ENCODE measurements at regions not wholly inside any gene's neighbourhood (a gene's known extent, or its start where the extent isn't known, plus 50 kb on each side); places are given as distances from the start of the nearest gene placed in this dataset.
"Not testable (repeated sequence)": the region's sequence is repeated elsewhere in the genome, so short reads cannot be mapped to it uniquely, and the experiment has no call there.

DNA sequence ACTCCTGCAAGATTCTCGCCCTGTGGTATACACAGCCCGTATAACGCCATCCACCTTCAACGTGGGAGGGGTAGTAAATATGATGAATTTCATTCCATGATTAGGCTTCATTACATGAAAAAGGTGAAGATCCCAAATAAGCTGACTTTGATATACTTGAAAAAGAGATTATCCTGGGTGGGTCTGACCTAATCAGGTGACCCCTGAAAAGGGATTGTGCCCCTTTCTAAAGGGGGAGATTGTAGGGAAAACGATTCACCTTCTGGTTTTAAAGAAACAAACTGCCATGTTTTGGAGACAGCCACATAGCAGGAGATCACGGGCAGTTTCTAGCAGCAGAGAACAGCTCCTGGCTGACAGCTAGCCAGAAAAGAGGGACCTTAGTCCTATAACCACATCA is 155.1 kb upstream of the SMLR1 start:
- no peak for DNase-seq (ENCODE audit: low read depth, low spot score)

DNA sequence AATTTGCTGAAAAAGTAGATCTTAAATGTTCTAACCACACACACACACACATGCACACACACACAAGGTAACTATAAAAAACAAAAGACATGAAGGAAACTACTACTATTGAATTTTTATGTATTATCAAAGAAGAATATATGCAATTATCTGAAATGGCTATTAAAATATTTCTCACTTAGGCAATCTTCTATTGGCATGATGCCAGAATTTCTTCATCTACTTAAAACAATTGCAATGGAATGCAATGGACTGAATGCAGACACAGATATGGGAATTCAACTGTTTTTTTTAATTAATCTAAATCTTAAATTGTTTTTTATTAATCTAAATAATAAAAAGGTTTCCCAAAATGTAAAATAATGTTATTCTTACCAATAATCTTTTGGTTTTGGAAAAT is 152.6 kb upstream of the SMLR1 start:
- DNase-seq (ENCODE audit: low read depth, low spot score) = no peak

DNA sequence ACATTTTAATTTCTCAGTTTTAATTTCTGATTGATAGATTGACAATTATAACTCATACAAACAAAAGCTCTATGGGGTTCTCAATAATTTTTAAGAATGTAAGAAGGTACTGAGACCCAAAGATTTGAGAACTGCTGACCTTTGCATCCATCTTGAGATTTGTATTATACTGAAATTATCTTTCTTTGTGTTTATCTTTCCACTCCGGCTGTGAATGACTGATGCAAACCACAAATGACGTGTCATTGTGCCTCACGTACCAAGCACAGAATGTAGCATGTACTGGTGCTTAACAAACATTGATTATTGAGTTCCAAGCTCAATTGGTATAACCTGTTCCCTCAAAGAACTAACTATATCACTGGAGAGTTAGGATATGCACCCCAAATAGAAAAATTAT is 152.1 kb upstream of the SMLR1 start:
- peak; percentile 34 for DNase-seq (ENCODE audit: low read depth, low spot score)

DNA sequence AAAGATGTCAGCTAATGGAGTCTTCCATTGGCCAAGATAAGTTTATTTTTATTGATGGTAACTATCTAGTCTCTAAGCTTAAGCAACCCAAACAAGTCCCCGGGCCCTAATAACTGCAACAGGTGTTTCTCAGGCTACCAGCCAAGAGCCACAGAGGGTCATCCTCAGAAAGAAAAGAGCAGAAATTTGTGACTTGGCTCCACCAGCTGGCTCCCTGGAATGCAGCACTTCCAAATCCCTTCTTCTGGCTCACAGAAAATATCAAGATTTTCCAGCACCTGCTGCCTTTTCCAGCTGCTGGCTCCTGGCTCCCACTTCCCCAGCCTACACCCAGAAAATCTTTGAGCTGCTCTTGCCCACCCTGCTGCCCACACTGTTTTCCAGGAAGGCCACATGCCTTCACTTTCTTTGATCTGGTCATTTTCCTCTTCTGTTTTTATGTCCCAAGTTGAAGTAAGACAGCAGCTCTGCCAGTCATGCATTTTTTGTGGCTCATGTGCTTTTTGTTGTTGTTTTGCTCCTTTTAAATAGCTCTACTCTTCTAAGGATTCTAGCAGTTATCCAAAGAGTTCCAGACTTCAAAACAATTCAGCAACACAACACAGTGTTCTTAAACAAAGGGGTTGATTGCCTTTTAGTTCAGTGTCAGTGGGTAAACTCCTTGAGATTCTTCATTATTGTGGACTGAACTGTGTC is 151.0 kb upstream of the SMLR1 start:
- no peak for DNase-seq (ENCODE audit: low read depth, low spot score)

DNA sequence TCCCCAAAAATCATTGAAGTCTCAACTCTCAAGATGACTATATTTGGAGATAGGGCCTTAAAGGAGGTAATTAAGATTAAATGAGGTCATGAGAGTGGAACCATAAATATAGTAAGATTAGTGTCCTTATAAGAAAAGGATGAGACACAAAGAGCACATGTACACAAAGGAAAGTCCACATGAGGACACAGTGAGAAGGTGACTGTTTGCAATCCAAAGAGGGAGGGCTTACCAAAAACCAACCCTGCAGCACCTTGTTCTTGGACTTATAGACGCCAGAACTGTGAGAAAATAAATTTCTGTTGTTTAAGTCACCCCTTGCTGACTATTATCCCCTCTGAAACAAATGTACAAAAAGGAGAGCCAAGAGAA is 150.4 kb upstream of the SMLR1 start:
- no peak for DNase-seq (ENCODE audit: low read depth, low spot score)

DNA sequence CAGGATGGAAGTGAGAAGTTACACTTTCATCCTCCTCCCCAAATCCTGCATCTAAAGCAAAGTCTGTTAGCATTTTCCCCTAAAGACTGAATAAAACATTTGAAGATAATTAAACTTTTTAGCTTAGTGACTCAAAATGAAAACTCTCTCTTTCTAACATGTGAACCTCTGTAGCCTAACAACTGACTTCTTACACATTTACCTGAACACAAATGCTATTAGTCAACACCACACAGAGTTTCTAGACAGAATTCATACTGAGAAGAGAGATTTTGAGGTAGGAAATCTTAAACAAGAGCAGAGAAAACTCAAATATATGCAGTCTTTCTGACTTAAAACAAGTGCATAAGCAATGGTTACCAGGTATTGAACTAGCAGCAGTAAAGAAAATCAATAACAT is 149.9 kb upstream of the SMLR1 start:
- DNase-seq (ENCODE audit: low read depth, low spot score) = no peak

DNA sequence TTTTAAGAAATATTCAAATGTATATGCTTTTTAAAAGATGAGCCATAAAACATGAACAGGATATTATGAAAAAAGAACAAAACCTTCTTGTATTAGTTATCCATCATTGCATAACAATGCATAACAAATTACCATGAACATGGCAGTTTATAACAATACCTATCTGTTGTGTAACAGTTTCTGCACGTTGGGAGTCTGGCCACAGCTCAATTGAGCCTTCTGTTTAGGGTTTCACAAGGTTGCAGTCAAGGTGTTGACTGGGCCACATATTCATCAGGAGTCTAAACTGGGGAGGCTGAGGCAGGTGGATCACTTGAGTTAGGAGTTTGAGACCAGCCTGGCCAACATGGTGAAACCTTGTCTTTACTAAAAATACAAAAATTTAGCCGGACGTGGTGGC is 149.4 kb upstream of the SMLR1 start:
- no peak for DNase-seq (ENCODE audit: low read depth, low spot score)

DNA sequence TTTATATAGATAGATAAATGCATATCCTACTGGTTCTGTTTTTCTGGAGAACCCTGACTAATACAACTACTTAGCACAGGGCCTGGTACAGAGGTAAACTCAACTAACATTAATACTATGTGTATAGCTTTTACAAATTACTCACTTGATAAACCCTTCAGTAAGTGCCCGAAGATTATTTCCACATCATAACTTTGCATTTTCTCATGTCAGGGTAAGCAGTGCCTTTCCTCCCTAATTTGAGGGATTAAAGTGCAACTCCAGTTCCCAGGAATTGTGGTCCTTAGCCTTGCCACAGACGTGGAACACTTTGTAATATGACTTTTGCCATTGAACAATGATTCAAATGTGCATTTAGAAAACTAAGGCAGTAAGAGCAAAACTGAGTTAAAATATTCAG is 147.5 kb upstream of the SMLR1 start:
- DNase-seq (ENCODE audit: low read depth, low spot score) = no peak

DNA sequence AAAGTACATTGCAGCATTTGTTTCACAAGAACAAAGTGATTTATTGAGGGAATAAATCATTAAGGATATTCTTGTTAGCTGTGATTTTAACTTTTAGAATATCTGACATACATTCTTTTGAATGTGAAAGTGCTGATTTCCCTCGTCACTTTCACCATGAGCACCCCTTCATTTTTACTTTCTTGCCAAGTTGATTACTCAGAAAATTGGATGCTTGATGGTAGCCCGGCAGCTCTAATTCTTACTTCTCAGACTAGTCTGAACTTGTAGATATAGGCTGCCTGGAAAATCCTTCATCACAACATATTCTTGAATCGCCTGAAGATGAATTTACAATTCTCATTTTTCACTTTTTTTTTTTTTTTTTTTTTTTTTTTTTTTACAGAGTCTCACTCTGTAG is 147.1 kb upstream of the SMLR1 start:
- DNase-seq (ENCODE audit: low read depth, low spot score) = no peak

DNA sequence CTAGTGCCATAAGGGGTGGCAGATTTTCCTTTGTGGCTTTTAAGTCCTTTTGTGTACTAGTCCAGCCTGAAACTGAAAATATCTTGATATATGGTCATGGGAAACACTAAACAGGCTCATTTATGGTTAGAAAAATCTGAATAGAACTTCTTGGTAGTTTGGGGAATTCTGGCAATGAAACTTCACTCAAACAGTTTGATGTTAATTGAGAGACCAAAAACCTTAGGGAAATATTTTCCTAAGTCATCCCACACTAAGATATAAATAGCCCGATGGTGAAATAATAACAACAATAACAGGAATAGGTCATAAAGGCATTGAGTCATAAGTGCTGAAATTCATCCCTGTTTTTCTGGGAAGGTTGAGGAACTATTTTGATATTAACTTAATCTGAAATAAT is 146.2 kb upstream of the SMLR1 start:
- peak; percentile 50 for DNase-seq (ENCODE audit: low read depth, low spot score)

DNA sequence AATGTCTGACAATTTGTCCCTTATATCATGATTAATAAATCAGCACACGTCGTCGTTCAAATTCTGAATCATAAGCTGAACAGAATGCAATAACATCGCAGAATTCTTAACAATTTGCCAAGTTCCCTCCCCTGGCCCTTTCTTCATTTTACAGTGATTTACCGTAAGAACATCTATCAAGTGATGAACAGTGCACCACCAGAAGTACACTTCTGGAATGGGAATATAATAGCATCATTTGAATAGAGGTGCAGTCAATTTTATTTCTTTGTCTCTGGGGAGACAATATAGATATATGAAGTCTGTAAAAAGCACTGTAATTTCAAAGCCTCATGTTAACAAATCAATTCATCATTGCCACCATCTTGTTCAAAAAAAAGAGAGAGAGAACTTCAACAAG is 145.1 kb upstream of the SMLR1 start:
- DNase-seq (ENCODE audit: low read depth, low spot score) = no peak

DNA sequence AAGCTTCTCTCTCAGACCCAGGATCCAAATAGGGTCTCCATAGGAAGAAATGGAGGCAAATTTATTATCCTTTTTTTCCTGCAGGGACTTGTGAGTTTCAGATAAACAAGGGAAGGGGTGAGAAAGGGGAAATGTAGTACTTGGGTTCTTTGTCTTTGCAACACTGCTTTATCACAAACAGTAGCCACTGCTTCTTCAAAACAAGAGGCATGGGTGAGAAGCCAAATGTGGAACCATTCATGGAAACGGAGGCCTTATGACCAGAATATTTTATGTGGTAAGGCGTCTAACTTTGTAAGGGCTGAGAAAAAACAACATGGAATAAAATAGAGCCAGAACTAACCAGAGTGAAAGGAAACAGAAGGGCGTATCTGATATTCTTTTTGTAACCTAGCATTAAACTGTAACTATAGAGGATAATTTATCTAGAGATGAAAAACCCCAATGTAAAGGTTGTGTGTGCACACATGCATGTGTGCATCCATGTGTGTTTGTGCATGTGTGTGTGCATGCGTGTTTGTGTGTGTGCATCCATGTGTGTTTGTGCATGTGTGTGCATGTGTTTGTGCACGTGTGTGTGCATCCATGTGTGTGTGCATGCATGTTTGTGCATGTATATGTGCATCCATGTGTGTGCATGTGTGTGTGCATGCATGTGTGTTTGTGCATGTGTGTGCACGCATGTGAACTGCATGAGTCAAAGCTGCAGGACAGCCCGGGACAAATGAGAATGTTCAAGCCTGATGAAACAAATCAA is 143.3 kb upstream of the SMLR1 start:
- DNase-seq (ENCODE audit: low read depth, low spot score) = no peak

DNA sequence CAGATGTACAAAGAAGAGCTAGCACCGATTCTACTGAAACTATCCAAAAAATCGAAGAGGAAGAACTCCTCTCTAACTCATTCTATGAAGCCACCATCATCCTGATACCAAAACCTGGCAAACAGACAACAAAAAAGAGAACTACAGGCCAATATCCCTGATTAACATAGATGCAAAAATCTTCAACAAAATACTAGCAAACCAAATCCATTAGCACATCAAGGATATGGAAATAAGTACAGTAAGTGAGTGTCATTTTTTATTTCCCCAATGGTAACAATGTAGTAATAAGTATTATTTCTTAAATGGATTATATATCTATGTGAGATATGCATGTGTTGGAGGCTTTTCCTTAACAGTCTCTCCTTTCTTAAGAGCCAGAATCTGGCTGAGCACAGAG is 134.5 kb upstream of the SMLR1 start:
- DNase-seq (ENCODE audit: low read depth, low spot score) = no peak

DNA sequence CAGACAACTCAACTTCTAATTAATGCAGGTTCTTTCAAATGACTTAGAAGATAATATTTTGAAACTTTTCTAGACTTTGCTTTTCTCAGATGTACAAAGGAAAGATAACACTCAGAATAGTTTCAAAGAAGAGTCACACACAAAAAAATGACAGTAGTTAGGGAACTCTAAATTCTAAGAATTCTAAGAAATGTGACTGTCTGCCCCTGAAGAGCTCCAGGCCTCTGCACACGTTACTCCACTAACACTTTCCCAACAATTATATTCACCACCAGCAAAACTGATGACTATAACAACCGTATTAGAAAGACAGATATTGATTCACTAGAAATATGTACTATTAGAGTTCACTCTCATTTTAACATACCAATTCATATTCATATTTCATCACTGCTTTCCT is 133.3 kb upstream of the SMLR1 start:
- DNase-seq (ENCODE audit: low read depth, low spot score) = no peak

DNA sequence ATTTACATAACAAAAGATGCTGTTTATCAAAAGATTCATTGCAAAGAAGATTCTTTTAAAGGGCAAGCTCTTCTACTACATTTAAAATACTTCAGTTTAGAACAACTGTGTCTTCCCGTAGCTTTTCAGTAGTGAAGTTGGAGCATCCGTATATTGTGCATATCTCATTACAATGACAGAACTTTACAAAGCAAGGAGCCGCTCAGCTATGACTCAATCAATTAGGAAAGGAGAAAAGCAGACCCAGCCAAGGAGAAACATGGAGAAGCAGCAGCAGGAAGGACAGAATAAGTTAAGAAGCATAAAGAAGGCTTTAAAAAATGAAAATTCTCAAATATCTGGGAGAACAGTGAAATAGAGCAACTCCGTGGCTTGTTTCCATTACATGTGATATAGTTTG is 132.6 kb upstream of the SMLR1 start:
- no peak for DNase-seq (ENCODE audit: low read depth, low spot score)

DNA sequence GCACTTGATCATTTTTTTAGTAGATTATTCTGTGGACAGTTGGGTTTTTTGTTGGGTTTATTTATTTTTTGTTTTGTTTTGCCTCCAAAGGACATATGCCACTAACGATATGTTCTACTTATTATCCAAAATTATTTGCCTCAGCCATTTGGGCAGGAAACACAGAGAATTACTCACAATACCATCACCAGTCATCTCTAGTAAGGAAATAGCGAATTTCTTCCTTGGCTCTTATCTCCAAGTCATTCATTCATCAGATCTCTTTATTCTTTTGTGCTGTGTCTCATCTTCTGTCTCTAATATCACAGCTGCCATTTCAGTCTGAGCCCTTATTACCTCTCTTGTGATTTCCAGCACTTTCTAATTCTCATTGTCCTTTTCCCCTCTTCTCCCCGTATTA is 130.4 kb upstream of the SMLR1 start:
- no peak for DNase-seq (ENCODE audit: low read depth, low spot score)

DNA sequence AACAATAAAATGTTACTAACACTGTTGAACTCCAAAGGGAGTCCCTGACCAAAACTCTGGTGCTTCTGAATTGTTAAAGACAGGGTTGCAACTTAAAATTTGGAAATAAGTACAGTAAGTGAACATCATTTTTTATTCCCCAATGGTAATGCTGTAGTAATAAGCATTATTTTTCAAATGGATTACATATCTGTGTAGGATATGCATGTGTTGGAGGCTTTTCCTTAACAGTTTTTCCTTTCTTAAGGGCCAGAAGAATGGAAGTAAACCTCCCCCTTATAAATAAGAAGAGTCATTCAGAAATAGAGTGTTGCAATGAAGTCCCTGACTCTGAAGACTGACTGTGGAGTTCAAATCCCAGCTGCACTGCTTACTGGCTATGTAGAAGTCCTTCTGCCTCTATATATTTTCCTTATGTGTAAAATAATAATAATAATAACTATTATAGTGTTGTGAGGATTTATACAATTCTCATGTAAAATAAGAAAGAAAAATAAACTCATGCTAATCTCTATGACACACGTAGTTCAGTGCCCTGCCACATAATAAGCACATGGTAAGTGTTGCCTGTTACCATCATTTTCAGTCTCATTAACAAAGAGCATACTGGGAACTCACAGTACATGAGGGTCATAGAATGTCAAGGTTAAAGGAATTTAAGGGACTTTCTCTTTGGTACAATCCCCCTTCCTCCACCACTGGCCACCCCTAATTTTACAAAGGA is 129.8 kb upstream of the SMLR1 start:
- no peak for DNase-seq (ENCODE audit: low read depth, low spot score)

DNA sequence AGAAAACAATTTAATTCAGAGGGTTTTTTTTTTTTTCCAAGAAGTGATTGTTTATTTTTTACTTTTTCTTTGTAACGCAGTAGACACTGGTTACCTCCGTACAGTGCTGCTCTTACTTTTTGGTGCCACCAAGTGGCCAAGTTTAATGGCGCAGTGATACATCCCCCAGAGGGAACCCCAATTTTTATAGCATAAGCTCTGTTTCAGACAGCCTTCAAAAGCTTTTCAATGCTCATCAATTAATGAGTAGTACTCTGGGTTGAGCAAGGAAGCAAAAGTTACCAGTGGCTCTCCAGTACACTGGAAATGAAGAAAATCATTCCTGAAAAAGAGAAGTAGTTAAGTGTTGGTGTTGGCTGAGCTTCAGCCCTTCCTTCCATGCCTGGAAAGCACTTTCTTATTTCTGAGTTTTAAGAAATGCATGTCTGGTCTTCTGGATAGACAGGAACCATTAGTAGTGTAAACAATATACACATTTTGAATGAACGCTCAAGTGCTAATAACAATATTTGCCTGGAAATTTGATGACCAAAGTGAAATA is 129.1 kb upstream of the SMLR1 start:
- DNase-seq (ENCODE audit: low read depth, low spot score) = no peak

DNA sequence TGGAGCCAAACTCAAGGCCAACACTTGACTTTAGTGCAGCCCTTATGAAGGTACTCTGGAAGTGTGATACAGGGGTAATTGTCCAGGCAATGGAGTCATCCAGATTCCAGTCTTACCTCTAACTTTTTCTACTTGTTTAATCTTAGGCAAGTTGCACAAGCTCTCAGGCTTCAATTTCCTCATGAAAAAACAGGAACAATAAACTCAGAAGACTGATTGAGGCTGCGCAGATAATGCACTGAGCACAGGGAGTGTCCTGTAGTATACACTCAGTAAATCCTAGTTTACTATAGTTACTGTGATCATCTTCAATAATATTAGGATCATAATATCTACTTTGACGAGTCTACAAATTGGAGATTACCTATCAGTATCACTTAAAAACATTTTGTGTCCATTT is 127.5 kb upstream of the SMLR1 start:
- DNase-seq (ENCODE audit: low read depth, low spot score) = no peak

DNA sequence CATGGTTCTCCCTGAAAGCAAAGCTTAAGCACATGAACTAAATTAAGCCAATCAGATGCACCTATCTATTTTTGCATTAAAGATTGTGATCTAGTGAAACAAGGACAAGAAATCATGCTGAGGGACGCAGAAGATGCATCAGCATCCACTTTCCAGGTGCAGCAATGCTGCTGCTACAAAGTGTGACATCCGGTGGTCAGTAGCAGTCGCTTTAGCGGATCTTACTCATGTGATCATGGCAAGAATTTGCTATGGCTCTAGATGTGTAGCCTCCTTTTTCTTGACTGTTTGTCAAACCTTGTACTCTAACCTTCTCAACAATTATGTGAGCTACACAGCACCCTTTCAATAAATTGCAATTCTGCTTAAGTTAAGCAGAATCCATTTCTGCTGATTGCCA is 126.8 kb upstream of the SMLR1 start:
- DNase-seq (ENCODE audit: low read depth, low spot score) = no peak

DNA sequence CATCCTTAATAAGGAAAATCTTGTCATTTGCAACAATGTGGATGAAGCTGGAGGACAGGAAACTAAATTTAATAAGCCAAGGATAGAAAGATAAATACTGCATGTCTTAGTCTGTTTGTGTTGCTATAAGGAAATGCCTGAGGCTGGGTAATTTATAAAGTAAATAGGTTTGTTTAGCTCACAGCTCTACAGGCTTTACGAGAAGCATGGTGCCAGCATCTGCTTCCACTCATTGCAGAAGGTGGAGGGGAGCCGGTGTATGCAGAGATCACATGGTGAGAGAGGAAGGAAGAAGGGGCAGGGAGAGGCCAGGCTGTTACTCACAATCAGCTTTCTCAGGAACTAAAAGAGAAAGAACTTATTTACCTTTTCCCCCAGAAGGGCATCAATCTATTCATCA is 118.9 kb upstream of the SMLR1 start:
- DNase-seq (ENCODE audit: low read depth, low spot score) = peak; percentile 54

DNA sequence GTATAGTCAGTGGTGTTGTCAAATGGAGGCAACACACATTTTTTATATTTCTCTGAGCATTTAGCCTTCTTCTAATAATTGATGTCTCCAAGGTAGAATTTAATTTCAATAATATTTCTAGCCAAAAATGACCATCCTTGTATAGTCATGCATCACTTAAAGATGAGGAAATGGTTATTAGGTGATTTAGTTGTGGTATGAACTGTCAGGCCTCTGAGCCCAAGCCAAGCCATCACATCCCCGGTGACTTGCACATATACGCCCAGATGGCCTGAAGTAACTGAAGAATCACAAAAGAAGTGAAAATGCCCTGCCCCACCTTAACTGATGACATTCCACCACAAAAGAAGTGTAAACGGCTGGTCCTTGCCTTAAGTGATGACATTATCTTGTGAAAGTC is 115.6 kb upstream of the SMLR1 start:
- not testable (repeated sequence) for DNase-seq (ENCODE audit: low read depth, low spot score)

DNA sequence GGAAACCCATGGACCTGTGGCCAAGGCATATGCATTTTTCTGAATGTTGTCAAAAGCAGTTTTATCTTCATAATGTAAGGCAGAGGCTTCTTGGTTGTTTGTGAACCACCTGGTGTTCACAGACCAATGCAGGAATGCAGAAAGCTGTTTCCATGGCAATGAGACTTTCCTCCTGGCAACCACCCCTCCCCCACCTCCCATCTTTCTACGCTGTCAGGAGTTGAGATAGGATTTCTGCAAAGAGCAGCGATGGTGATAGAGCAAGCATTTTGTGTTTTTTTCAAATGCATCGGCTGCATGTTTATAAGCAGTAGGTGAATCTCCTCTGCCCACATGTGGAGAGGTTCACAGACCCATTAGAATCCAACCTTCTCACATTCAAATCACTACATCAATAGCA is 114.1 kb upstream of the SMLR1 start:
- DNase-seq (ENCODE audit: low read depth, low spot score) = no peak

Measured in brain pericyte (primary cell).